PC-9 (cell line): ENCODE measurements at regions not wholly inside any gene's neighbourhood (a gene's known extent, or its start where the extent isn't known, plus 50 kb on each side); places are given as distances from the start of the nearest gene placed in this dataset.

Experiments
- BruUV-seq: library from RNA; stranded (reverse); fragments of 400-500 nt; replicated peaks from 2 replicates; lab custom pipeline; 2021; lab: Mats Ljungman, UMichigan
- CTCF ChIA-PET: fragments of 300-600 bp; sonication (Branson Sonifier 250); formaldehyde crosslinking; loops from one replicate; lab custom pipeline; 2022; ENCODE audit warnings: antibody characterized with exemption; lab: Charles Lee
- POLR2A ChIA-PET: fragments of 300-600 bp; sonication (Branson Sonifier 250); formaldehyde crosslinking; loops from one replicate; lab custom pipeline; 2022; ENCODE audit warnings: antibody characterized with exemption; ENCODE audit not compliant: unreplicated experiment; lab: Charles Lee
- DNase-seq, 2 experiments: peaks; one replicate each; pipeline versions ENCODE4 v3.0.0 to v3.0.0-alpha.2; 2015 to 2022; ENCODE audit warnings: mixed read lengths in 1 of 2
- H2AFZ ChIP-seq: fragments of 200-600 bp; sonication (generic); 2 replicates; pipeline ENCODE4 v1.8.1; 2017; ENCODE audit warnings: antibody characterized with exemption
- H3F3A ChIP-seq: fragments of 200-600 bp; sonication (generic); 2 replicates; pipeline ENCODE4 v1.8.1; 2017; ENCODE audit warnings: antibody characterized with exemption, mild to moderate bottlenecking, low read depth; ENCODE audit not compliant: insufficient read depth
- H3K27ac ChIP-seq: fragments of 200-600 bp; sonication (generic); 2 replicates; pipeline ENCODE4 v1.6.1; 2016; ENCODE audit warnings: mixed run types
- H3K27me3 ChIP-seq: fragments of 200-600 bp; sonication (generic); 2 replicates; pipeline ENCODE4 v1.6.1; 2016; ENCODE audit warnings: low read depth, mixed run types; ENCODE audit not compliant: insufficient read depth
- H3K36me3 ChIP-seq: fragments of 200-600 bp; sonication (generic); 2 replicates; pipeline ENCODE4 v1.6.1; 2016; ENCODE audit warnings: low read depth, mixed run types
- H3K4me1 ChIP-seq: fragments of 200-600 bp; sonication (generic); replicated peaks from 2 replicates; pipeline ENCODE4 v1.6.1; 2016; ENCODE audit warnings: mixed run types; ENCODE audit not compliant: insufficient read depth
- H3K4me2 ChIP-seq: fragments of 200-600 bp; sonication (generic); 2 replicates; pipeline ENCODE4 v1.6.1; 2017; ENCODE audit warnings: mixed run types
- H3K4me3 ChIP-seq: fragments of 200-600 bp; sonication (generic); 2 replicates; pipeline ENCODE4 v1.6.1; 2016; ENCODE audit warnings: mixed run types
- H3K79me2 ChIP-seq: fragments of 200-600 bp; sonication (generic); 2 replicates; pipeline ENCODE4 v1.6.1; 2017; ENCODE audit warnings: low read depth, mixed run types
- H3K9me2 ChIP-seq: fragments of 200-600 bp; sonication (generic); 2 replicates; pipeline ENCODE4 v1.8.1; 2017; ENCODE audit warnings: mild to moderate bottlenecking; ENCODE audit not compliant: insufficient read depth
- H3K9me3 ChIP-seq: fragments of 200-600 bp; sonication (generic); 2 replicates; pipeline ENCODE4 v1.8.1; 2016; ENCODE audit warnings: low read depth; ENCODE audit not compliant: insufficient read depth
- H4K20me1 ChIP-seq: fragments of 200-600 bp; sonication (generic); 2 replicates; pipeline ENCODE4 v1.8.1; 2017; ENCODE audit not compliant: insufficient read depth
- EZH2 ChIP-seq: fragments of 200-600 bp; sonication (generic); IDR thresholded peaks from 2 replicates; pipeline ENCODE4 v1.8.0; 2017; ENCODE audit warnings: antibody characterized with exemption, low read depth
- intact Hi-C: fragments of 100-400 bp; cut with micrococcal nuclease; formaldehyde crosslinking; loops from one replicate; pipeline ENCODE4 v1.10.0; 2022; ENCODE audit not compliant: unreplicated experiment
- TF ChIP-seq, protein P1 (sequence below): fragments of 200-600 bp; sonication (generic); conservative IDR thresholded peaks from 2 replicates; pipeline ENCODE4 v1.6.1; 2017; ENCODE audit warnings: mixed run types, antibody characterized with exemption, mild to moderate bottlenecking, moderate library complexity

DNA sequence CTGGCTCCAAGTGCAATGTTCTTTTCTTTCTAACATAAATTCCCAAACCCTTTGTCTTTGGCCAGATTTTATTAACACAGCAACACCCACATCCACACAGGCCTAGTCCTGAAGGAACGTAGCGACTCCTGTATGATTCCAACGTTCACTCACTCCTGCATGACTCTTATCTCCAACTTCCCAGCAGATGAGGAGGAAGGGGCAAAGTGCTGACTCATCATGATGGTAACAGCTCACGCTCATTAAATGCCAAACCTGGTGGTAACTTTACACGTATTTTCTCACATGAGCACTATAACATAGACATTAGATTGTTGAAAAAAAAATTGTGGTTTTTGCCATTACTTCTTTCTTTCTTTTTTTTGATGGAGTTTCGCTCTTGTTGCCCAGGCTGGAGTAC lies 1349.5 kb downstream of the EFNA5 start:
- Histone ChIP-seq H3K4me1 (no peaks in the 10 kb centered on the region), H3K27ac (no peak overlapping the region), H3K36me3 (no peaks in the 10 kb centered on the region), H3K27me3 (no peaks in the 10 kb centered on the region), H3K9me3 (no peaks in the 10 kb centered on the region; the same call in 1 of the 2 replicates), H2AFZ (no peak overlapping the region), H3K9me2 (no peaks in the 10 kb centered on the region), H3K4me2 (no peak overlapping the region), H4K20me1 (no peaks in the 10 kb centered on the region), H3K4me3 (no peak overlapping the region), H3F3A (no peaks in the 10 kb centered on the region), H3K79me2 (no peaks in the 10 kb centered on the region)
- intact Hi-C loops = no loop called here
- no peak for TF ChIP-seq EZH2
- TF ChIP-seq, protein P1, sequence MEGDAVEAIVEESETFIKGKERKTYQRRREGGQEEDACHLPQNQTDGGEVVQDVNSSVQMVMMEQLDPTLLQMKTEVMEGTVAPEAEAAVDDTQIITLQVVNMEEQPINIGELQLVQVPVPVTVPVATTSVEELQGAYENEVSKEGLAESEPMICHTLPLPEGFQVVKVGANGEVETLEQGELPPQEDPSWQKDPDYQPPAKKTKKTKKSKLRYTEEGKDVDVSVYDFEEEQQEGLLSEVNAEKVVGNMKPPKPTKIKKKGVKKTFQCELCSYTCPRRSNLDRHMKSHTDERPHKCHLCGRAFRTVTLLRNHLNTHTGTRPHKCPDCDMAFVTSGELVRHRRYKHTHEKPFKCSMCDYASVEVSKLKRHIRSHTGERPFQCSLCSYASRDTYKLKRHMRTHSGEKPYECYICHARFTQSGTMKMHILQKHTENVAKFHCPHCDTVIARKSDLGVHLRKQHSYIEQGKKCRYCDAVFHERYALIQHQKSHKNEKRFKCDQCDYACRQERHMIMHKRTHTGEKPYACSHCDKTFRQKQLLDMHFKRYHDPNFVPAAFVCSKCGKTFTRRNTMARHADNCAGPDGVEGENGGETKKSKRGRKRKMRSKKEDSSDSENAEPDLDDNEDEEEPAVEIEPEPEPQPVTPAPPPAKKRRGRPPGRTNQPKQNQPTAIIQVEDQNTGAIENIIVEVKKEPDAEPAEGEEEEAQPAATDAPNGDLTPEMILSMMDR = no peak
- DNase-seq = no peak
- no TSS peak for BruUV-seq
- POLR2A ChIA-PET = no interaction called here
- CTCF ChIA-PET = no interaction called here

DNA sequence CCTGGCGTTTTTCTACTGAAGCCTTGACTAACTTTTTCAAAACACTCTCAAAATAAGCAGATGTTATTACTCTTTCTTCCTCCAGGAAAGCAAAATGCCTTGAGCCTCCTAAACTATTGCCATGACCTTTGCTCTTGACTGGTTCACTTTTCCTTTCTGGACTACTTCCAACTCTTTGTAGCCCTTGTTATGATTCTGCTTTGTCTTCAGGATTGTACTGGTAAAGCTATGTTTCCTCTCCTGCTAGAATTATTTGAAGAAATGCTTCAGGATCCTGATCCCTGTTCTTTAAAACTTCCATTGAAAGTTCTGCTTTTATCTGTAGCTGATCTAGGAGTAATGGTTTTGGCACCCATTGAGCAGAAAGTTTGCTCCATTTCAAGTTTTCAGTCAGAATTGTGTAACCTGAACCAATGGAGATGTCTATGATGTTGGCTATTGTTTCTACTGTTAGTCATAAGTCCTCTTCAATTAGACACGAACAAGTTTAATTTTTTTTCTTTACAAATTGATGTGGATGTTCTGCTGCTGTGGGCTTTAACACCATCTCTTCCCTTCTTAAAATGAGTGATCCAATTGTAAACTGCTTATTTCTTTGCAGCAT lies 1356.4 kb downstream of the EFNA5 start:
- Histone ChIP-seq H3K9me3 (no peaks in the 10 kb centered on the region), H3K79me2 (no peaks in the 10 kb centered on the region), H3K36me3 (no peaks in the 10 kb centered on the region), H3K4me3 (no peak overlapping the region), H2AFZ (no peak overlapping the region), H3K4me1 (no peaks in the 10 kb centered on the region), H4K20me1 (no peaks in the 10 kb centered on the region), H3K27me3 (no peaks in the 10 kb centered on the region), H3K4me2 (no peak overlapping the region), H3K9me2 (no peaks in the 10 kb centered on the region), H3F3A (no peaks in the 10 kb centered on the region), H3K27ac (no peak overlapping the region)
- CTCF ChIA-PET = no interaction called here
- no peak for DNase-seq
- intact Hi-C loops = no loop called here
- TF ChIP-seq EZH2 = no peak
- TF ChIP-seq, protein P1 = no peak
- POLR2A ChIA-PET = no interaction called here
- BruUV-seq = no TSS peak

DNA sequence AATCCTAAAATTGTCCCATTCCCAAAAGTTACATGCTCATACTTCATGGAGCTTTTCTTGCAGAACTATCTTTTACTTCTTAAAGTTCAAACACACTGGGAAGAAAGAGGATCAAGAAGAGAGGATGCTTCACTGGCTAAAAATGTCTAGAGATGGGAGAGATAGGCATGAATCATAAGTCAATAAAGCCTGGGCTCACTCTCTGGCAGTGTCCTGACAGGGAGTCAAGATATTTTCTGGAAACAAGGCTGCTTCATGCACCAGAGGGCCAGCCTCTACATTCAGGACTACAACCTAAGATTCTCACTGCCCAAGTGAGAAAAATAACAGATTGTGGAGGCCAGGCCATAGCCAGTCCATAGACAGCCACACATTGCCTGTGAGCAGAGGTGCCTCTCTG lies 1358.4 kb downstream of the EFNA5 start:
- no peaks in the 10 kb centered on the region for H3K79me2 ChIP-seq
- no peaks in the 10 kb centered on the region for H4K20me1 ChIP-seq
- intact Hi-C loops = no loop called here
- no peak overlapping the region for H3K4me3 ChIP-seq
- no TSS peak for BruUV-seq
- no peak overlapping the region for H2AFZ ChIP-seq
- no peak overlapping the region for H3K27ac ChIP-seq
- no peaks in the 10 kb centered on the region for H3K9me3 ChIP-seq
- peak in 1 of 2 experiments; percentile 1 for DNase-seq
- no peaks in the 10 kb centered on the region for H3K9me2 ChIP-seq
- ChIA-PET POLR2A (no interaction called here), CTCF (no interaction called here)
- no peaks in the 10 kb centered on the region for H3K4me1 ChIP-seq
- H3K27me3 ChIP-seq = no peaks in the 10 kb centered on the region
- H3K4me2 ChIP-seq = no peak overlapping the region
- TF ChIP-seq EZH2 = no peak
- TF ChIP-seq, protein P1 = no peak
- H3F3A ChIP-seq = no peaks in the 10 kb centered on the region
- no peaks in the 10 kb centered on the region for H3K36me3 ChIP-seq
